Retina (tissue), 1 donor: ENCODE measurements at regions not wholly inside any gene's neighbourhood (a gene's known extent, or its start where the extent isn't known, plus 50 kb on each side); places are given as distances from the start of the nearest gene placed in this dataset.

Source experiments
- DNase-seq: peaks from one replicate; pipeline ENCODE4 v3.0.0-alpha.2; 2016

- no peak for DNase-seq
These were observed 410.0 kb upstream of the SULF2 start for GRCh38 chr20:48195121-48195870.

- DNase-seq, result no peak
These were observed 409.3 kb upstream of the SULF2 start for GRCh38 chr20:48194583-48194982.

- DNase-seq, result no peak
These were observed 408.5 kb upstream of the SULF2 start for GRCh38 chr20:48193627-48194425.

GRCh38 chr20:48192109-48192508, 406.8 kb upstream of the SULF2 start:
- DNase-seq, result no peak

GRCh38 chr20:48191200-48191599, 405.9 kb upstream of the SULF2 start:
- DNase-seq, result no peak

- no peak for DNase-seq
These were observed 405.5 kb upstream of the SULF2 start for GRCh38 chr20:48190757-48191156.

- no peak for DNase-seq
These were observed 403.9 kb upstream of the SULF2 start for GRCh38 chr20:48189181-48189580.

GRCh38 chr20:48187851-48188250, 402.6 kb upstream of the SULF2 start:
- no peak for DNase-seq

GRCh38 chr20:48186915-48187314, 401.6 kb upstream of the SULF2 start:
- no peak for DNase-seq

GRCh38 chr20:48186447-48186846, 401.2 kb upstream of the SULF2 start:
- DNase-seq, result no peak

GRCh38 chr20:48184229-48184628, 398.9 kb upstream of the SULF2 start:
- no peak for DNase-seq

GRCh38 chr20:48181261-48181935, 396.1 kb upstream of the SULF2 start:
- DNase-seq, result no peak

GRCh38 chr20:48180618-48181017, 395.3 kb upstream of the SULF2 start:
- no peak for DNase-seq

GRCh38 chr20:48180024-48180423, 394.7 kb upstream of the SULF2 start:
- no peak for DNase-seq

GRCh38 chr20:48178633-48179032, 393.4 kb upstream of the SULF2 start:
- DNase-seq, result no peak

- no peak for DNase-seq
These were observed 391.8 kb upstream of the SULF2 start for GRCh38 chr20:48177058-48177457.

GRCh38 chr20:48176139-48176538, 390.9 kb upstream of the SULF2 start:
- DNase-seq, result no peak

- no peak for DNase-seq
These were observed 390.0 kb upstream of the SULF2 start for GRCh38 chr20:48175261-48175660.

GRCh38 chr20:48172357-48172702, 387.0 kb upstream of the SULF2 start:
- no peak for DNase-seq

GRCh38 chr20:48171626-48172356, 386.5 kb upstream of the SULF2 start:
- no peak for DNase-seq

GRCh38 chr20:48171071-48171470, 385.8 kb upstream of the SULF2 start:
- no peak for DNase-seq

GRCh38 chr20:48170625-48171024, 385.3 kb upstream of the SULF2 start:
- DNase-seq, result no peak

- DNase-seq, result no peak
These were observed 384.5 kb upstream of the SULF2 start for GRCh38 chr20:48169650-48170225.
